Hepatocyte (in vitro differentiated cells): ENCODE measurements at regions not wholly inside any gene's neighbourhood (a gene's known extent, or its start where the extent isn't known, plus 50 kb on each side); places are given as distances from the start of the nearest gene placed in this dataset.
"Not testable (repeated sequence)": the region's sequence is repeated elsewhere in the genome, so short reads cannot be mapped to it uniquely, and the experiment has no call there.

ENCODE experiments used
- EZH2 ChIP-seq: fragments of 200-600 bp; sonication (generic); IDR thresholded peaks from 2 replicates; pipeline ENCODE4 v1.6.1; 2016; ENCODE audit warnings: antibody characterized with exemption, mild to moderate bottlenecking, borderline replicate concordance
- TF ChIP-seq, protein P1 (sequence below): fragments of 200-600 bp; sonication (generic); IDR thresholded peaks from 2 replicates; pipeline ENCODE4 v1.5.1; 2016; ENCODE audit warnings: antibody characterized with exemption, mild to moderate bottlenecking; ENCODE audit not compliant: poor library complexity

DNA sequence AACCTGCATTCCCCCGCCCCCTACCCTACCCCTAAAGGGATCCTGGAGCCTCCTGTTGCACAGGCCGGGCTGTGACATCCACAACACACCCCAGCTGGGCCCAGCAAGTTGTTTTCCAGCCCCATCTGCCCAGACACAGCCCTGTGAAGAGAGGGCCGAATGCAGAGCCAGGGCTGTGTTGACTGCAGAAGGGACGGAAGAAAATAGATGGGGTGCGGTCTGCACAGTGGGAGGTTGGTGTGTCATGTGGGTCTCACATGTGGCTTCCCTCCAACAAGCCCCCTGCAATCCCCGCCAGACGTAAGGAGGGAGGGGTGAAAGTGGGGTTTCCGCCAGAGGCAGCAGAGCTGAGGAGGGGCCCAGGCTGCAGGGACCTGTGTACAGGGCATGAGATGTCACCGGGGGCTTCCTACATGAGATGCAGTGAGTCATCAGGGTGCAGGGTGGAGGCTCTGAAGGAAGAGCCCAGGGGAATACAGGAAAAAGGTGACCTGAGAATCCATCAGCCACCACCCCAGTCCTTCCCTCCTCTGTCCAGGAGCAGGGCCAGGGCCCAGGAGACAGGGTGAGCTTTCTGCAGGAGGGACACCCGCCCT lies 60.2 kb upstream of the SULF2 start:
- TF ChIP-seq, protein P1, sequence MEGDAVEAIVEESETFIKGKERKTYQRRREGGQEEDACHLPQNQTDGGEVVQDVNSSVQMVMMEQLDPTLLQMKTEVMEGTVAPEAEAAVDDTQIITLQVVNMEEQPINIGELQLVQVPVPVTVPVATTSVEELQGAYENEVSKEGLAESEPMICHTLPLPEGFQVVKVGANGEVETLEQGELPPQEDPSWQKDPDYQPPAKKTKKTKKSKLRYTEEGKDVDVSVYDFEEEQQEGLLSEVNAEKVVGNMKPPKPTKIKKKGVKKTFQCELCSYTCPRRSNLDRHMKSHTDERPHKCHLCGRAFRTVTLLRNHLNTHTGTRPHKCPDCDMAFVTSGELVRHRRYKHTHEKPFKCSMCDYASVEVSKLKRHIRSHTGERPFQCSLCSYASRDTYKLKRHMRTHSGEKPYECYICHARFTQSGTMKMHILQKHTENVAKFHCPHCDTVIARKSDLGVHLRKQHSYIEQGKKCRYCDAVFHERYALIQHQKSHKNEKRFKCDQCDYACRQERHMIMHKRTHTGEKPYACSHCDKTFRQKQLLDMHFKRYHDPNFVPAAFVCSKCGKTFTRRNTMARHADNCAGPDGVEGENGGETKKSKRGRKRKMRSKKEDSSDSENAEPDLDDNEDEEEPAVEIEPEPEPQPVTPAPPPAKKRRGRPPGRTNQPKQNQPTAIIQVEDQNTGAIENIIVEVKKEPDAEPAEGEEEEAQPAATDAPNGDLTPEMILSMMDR = not testable (repeated sequence)
- not testable (repeated sequence) for TF ChIP-seq EZH2
